HL-60 (cell line): ENCODE measurements at regions not wholly inside any gene's neighbourhood (a gene's known extent, or its start where the extent isn't known, plus 50 kb on each side); places are given as distances from the start of the nearest gene placed in this dataset.

Experiments
- DNase-seq, 2 experiments: peaks; one replicate each; pipeline ENCODE4 v3.0.0-alpha.2; 2010 to 2020; ENCODE audit warnings: low read depth in 1 of 2, low spot score in 1 of 2
- H3K27ac ChIP-seq: fragments of 250-450 bp; sonication (Bioruptor Pico); replicated peaks from 2 replicates; pipeline ENCODE4 v1.5.1; 2020; ENCODE audit warnings: mild to moderate bottlenecking, moderate library complexity
- H3K27me3 ChIP-seq: fragments of 250-450 bp; sonication (Bioruptor Pico); 2 replicates; pipeline ENCODE4 v1.5.1; 2021; ENCODE audit warnings: mild to moderate bottlenecking, moderate library complexity; ENCODE audit not compliant: insufficient read depth, poor library complexity, severe bottlenecking
- H3K4me3 ChIP-seq: replicated peaks from 2 replicates; pipeline ENCODE4 v1.5.1; 2011; ENCODE audit warnings: mild to moderate bottlenecking, control low read depth, low read length; ENCODE audit not compliant: insufficient read depth
- GABPA ChIP-seq: IDR thresholded peaks from 2 replicates; pipeline ENCODE4 v1.6.1; 2012; ENCODE audit warnings: low read depth
- POLR2AphosphoS5 ChIP-seq: IDR thresholded peaks from 2 replicates; pipeline ENCODE4 v1.6.1; 2012; ENCODE audit warnings: low read depth
- SPI1 ChIP-seq: IDR thresholded peaks from 2 replicates; pipeline ENCODE4 v1.6.1; 2012; ENCODE audit warnings: low read depth, mild to moderate bottlenecking, borderline replicate concordance
- TF ChIP-seq, protein P1 (sequence below): IDR thresholded peaks from one replicate; pipeline ENCODE4 v1.5.1; 2011; ENCODE audit warnings: low read length, control low read depth, inconsistent platforms; ENCODE audit not compliant: insufficient read depth
- TF ChIP-seq, protein P2 (sequence below): IDR thresholded peaks from 2 replicates; pipeline ENCODE4 v1.6.1; 2012; ENCODE audit warnings: low read depth; ENCODE audit not compliant: insufficient replicate concordance

DNA sequence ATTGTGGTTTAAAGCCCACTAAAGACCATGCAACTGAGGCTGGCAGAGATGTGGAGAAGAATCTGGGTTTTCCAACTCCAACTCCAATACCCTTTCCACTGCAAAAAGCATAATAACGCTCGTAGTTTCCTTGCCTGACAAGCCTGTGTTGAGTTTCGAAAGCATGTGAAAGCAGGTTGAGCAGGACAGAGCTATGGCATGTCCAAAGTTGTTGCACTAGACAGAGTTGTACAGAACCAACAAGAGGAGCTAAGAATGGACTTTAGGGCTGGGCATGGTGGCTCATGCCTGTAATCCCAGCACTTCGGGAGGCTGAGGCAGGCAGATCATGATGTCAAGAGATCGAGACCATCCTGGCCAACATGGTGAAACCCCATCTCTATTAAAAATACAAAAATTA is 572.0 kb upstream of the TBX3 start:
- TF ChIP-seq, protein P1, sequence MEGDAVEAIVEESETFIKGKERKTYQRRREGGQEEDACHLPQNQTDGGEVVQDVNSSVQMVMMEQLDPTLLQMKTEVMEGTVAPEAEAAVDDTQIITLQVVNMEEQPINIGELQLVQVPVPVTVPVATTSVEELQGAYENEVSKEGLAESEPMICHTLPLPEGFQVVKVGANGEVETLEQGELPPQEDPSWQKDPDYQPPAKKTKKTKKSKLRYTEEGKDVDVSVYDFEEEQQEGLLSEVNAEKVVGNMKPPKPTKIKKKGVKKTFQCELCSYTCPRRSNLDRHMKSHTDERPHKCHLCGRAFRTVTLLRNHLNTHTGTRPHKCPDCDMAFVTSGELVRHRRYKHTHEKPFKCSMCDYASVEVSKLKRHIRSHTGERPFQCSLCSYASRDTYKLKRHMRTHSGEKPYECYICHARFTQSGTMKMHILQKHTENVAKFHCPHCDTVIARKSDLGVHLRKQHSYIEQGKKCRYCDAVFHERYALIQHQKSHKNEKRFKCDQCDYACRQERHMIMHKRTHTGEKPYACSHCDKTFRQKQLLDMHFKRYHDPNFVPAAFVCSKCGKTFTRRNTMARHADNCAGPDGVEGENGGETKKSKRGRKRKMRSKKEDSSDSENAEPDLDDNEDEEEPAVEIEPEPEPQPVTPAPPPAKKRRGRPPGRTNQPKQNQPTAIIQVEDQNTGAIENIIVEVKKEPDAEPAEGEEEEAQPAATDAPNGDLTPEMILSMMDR = no peak
- TF ChIP-seq GABPA = no peak
- TF ChIP-seq POLR2AphosphoS5 = no peak
- TF ChIP-seq, protein P2, sequence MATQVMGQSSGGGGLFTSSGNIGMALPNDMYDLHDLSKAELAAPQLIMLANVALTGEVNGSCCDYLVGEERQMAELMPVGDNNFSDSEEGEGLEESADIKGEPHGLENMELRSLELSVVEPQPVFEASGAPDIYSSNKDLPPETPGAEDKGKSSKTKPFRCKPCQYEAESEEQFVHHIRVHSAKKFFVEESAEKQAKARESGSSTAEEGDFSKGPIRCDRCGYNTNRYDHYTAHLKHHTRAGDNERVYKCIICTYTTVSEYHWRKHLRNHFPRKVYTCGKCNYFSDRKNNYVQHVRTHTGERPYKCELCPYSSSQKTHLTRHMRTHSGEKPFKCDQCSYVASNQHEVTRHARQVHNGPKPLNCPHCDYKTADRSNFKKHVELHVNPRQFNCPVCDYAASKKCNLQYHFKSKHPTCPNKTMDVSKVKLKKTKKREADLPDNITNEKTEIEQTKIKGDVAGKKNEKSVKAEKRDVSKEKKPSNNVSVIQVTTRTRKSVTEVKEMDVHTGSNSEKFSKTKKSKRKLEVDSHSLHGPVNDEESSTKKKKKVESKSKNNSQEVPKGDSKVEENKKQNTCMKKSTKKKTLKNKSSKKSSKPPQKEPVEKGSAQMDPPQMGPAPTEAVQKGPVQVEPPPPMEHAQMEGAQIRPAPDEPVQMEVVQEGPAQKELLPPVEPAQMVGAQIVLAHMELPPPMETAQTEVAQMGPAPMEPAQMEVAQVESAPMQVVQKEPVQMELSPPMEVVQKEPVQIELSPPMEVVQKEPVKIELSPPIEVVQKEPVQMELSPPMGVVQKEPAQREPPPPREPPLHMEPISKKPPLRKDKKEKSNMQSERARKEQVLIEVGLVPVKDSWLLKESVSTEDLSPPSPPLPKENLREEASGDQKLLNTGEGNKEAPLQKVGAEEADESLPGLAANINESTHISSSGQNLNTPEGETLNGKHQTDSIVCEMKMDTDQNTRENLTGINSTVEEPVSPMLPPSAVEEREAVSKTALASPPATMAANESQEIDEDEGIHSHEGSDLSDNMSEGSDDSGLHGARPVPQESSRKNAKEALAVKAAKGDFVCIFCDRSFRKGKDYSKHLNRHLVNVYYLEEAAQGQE = no peak
- TF ChIP-seq SPI1 = no peak
- Histone ChIP-seq H3K27me3 (no peaks in the 10 kb centered on the region), H3K4me3 (no peak overlapping the region), H3K27ac (no peak overlapping the region)
- DNase-seq = no peak

DNA sequence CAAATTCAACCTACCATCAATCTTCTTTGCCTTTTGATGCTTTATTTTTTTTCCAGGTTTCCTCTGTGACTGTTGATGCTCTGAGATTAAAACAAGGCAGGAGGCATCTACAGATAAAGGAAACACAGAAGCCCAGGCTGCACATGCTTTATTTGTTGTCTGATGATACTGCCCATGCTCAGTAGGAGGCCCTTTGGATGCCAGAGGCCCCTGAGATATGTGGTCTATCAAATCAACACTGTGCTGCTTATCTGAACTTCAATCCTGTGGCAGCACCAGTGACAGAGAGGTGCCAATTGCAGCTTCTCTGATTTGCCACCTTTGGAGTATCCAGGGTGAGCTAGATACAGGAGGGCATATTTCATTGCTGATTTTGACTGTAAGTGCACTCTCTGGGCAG is 571.3 kb upstream of the TBX3 start:
- Histone ChIP-seq H3K27me3 (no peaks in the 10 kb centered on the region), H3K4me3 (no peak overlapping the region), H3K27ac (no peak overlapping the region)
- no peak for DNase-seq
- TF ChIP-seq POLR2AphosphoS5 (no peak), SPI1 (no peak), GABPA (no peak)
- TF ChIP-seq, protein P2 = no peak
- TF ChIP-seq, protein P1 = no peak

DNA sequence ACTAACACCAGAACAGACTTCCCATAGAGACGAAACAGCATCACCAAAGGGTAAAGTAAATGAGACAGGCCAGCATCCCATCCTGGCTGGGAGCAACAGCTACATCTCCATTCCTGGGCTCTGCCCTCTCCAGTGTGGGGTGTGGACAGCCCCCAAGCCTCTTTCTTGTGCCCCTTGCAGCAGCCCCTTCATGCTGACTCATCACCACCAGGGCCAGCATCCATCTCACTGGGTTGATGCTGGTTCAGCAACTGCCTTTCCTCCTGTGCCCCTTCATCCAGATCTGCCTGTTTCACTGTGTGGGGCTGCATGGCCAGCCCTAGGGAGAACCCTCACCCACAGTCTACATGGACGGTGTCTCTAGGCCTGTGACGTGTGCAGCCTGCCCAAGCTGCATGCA is 569.1 kb upstream of the TBX3 start:
- Histone ChIP-seq H3K4me3 (no peak overlapping the region), H3K27me3 (no peaks in the 10 kb centered on the region), H3K27ac (no peak overlapping the region)
- TF ChIP-seq POLR2AphosphoS5 (no peak), SPI1 (no peak), GABPA (no peak)
- TF ChIP-seq, protein P1 = no peak
- TF ChIP-seq, protein P2 = no peak
- no peak for DNase-seq
